Neuronal stem cell (in vitro differentiated cells): ENCODE measurements at regions not wholly inside any gene's neighbourhood (a gene's known extent, or its start where the extent isn't known, plus 50 kb on each side); places are given as distances from the start of the nearest gene placed in this dataset.

Source experiments
- DNase-seq: peaks from one replicate; pipeline ENCODE4 v3.0.0-alpha.2; 2013; ENCODE audit warnings: low spot score
- H2AFZ ChIP-seq: one replicate; pipeline ENCODE4 v1.6.1; 2013; ENCODE audit warnings: mild to moderate bottlenecking, low read length, inconsistent platforms
- H2AK5ac ChIP-seq: 2 replicates; pipeline ENCODE4 v1.6.1; 2013; ENCODE audit warnings: low read depth, mild to moderate bottlenecking, inconsistent platforms, low read length, moderate library complexity, mixed read lengths
- H2BK120ac ChIP-seq: 2 replicates; pipeline ENCODE4 v1.6.1; 2013; ENCODE audit warnings: low read depth, mild to moderate bottlenecking, inconsistent platforms, low read length, moderate library complexity, mixed read lengths
- H2BK12ac ChIP-seq: one replicate; pipeline ENCODE4 v1.6.1; 2013; ENCODE audit warnings: low read length, inconsistent platforms
- H2BK15ac ChIP-seq: 2 replicates; pipeline ENCODE4 v1.6.1; 2013; ENCODE audit warnings: mild to moderate bottlenecking, low read length, inconsistent platforms, mixed read lengths
- H2BK5ac ChIP-seq: one replicate; pipeline ENCODE4 v1.6.1; 2013; ENCODE audit warnings: inconsistent platforms, mild to moderate bottlenecking, low read length, moderate library complexity
- H3K14ac ChIP-seq: one replicate; pipeline ENCODE4 v1.6.1; 2013; ENCODE audit warnings: low read length, inconsistent platforms
- H3K18ac ChIP-seq: 2 replicates; pipeline ENCODE4 v1.6.1; 2013; ENCODE audit warnings: low read length, inconsistent platforms
- H3K23ac ChIP-seq: 2 replicates; pipeline ENCODE4 v1.6.1; 2013; ENCODE audit warnings: low read depth, mild to moderate bottlenecking, mixed read lengths, low read length, inconsistent platforms; ENCODE audit not compliant: poor library complexity
- H3K27ac ChIP-seq: replicated peaks from 3 replicates; pipeline ENCODE4 v1.5.1; 2013; ENCODE audit warnings: low read length, inconsistent platforms
- H3K27me3 ChIP-seq, 3 experiments: 2 replicates each; pipeline ENCODE4 v1.6.1; 2013; ENCODE audit warnings: low read length in 3 of 3, mild to moderate bottlenecking in 2 of 3, inconsistent platforms in 1 of 3, low read depth in 1 of 3, mixed read lengths in 1 of 3, moderate library complexity in 1 of 3; ENCODE audit not compliant: control insufficient read depth in 3 of 3, insufficient read depth in 3 of 3
- H3K36me3 ChIP-seq, 2 donors: replicated peaks in 1 of 2; 2 replicates each; pipeline ENCODE4 v1.6.1; 2013; ENCODE audit warnings: low read length in 2 of 2; ENCODE audit not compliant: control insufficient read depth in 2 of 2, insufficient read depth in 2 of 2
- H3K4ac ChIP-seq: 2 replicates; pipeline ENCODE4 v1.6.1; 2013; ENCODE audit warnings: inconsistent platforms, mild to moderate bottlenecking, low read length, moderate library complexity
- H3K4me1 ChIP-seq, 2 donors: 1 replicate in 1 of 2; 2 replicates in 1 of 2; pipeline ENCODE4 v1.6.1; 2013; ENCODE audit warnings: low read length in 2 of 2, low read depth in 1 of 2; ENCODE audit not compliant: control insufficient read depth in 2 of 2, insufficient read depth in 1 of 2
- H3K4me2 ChIP-seq: one replicate; pipeline ENCODE4 v1.6.1; 2013; ENCODE audit warnings: mild to moderate bottlenecking, low read length, inconsistent platforms; ENCODE audit not compliant: insufficient read depth, poor library complexity, severe bottlenecking
- H3K4me3 ChIP-seq, 2 donors: 2 replicates each; pipeline ENCODE4 v1.5.1; 2013; ENCODE audit warnings: low read length in 2 of 2, mild to moderate bottlenecking in 2 of 2, inconsistent platforms in 1 of 2, moderate library complexity in 1 of 2
- H3K79me1 ChIP-seq: one replicate; pipeline ENCODE4 v1.6.1; 2013; ENCODE audit warnings: low read depth, mild to moderate bottlenecking, inconsistent platforms, low read length, moderate library complexity
- H3K9ac ChIP-seq: one replicate; pipeline ENCODE4 v1.6.1; 2013; ENCODE audit warnings: mild to moderate bottlenecking, low read depth, low read length, inconsistent platforms; ENCODE audit not compliant: poor library complexity
- H3K9me3 ChIP-seq, 2 donors: replicated peaks in 1 of 2; 2 replicates each; pipeline versions ENCODE3 to v1.6.1; 2013; ENCODE audit warnings: low read length in 2 of 2, mild to moderate bottlenecking in 2 of 2, inconsistent platforms in 1 of 2, low read depth in 1 of 2, mixed read lengths in 1 of 2, moderate library complexity in 1 of 2; ENCODE audit not compliant: control insufficient read depth in 2 of 2, insufficient read depth in 1 of 2
- H4K8ac ChIP-seq: one replicate; pipeline ENCODE4 v1.6.1; 2013; ENCODE audit warnings: low read depth, mild to moderate bottlenecking, inconsistent platforms, low read length, moderate library complexity
- H4K91ac ChIP-seq: one replicate; pipeline ENCODE4 v1.6.1; 2013; ENCODE audit warnings: low read length, low read depth, mild to moderate bottlenecking, inconsistent platforms; ENCODE audit not compliant: poor library complexity
- WGBS, 2 donors: extraction: QIAGEN DNeasy Blood & Tissue Kit; methylation state at CpG; one replicate each; pipeline ENCODE4 v1.1.7; 2013; ENCODE audit warnings: missing lambda C conversion rate in 2 of 2, mixed read lengths in 1 of 2; ENCODE audit not compliant: insufficient read length in 2 of 2, insufficient replicate concordance in 1 of 2; ENCODE audit errors: extremely low coverage in 2 of 2; 5-methylcytosine and 5-hydroxymethylcytosine counted together

DNA sequence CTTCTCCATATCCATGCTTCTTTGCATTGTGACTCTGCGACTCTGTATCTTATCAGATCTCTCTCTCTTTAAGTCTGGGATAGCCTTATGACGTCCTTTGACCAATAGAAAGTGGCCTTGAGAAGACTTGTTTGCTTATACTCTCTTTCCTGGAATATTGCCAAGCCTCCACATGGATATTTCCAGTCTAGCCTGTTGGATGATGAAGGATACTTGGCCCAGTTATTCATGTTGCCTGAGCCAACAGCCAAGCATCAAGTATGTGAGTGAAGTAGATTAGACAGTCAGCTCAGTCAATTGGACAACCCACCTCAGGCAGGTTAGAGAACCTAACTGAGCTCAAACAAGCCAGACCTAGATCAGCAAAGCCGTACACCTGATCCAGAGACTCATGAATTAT, 864.2 kb upstream of the MGAT4C start:
- H4K8ac ChIP-seq, result no peak overlapping the region
- H3K36me3 ChIP-seq, result no peaks in the 10 kb centered on the region
- no peak overlapping the region for H2AFZ ChIP-seq
- H3K27me3 ChIP-seq, result no peaks in the 10 kb centered on the region
- H3K4me3 ChIP-seq, result no peak overlapping the region
- no peak overlapping the region for H3K27ac ChIP-seq
- no CpG with 5 or more reads among the region's 3 CpGs for WGBS, 2 donors
- no peak overlapping the region for H2BK15ac ChIP-seq
- no peak overlapping the region for H3K4me2 ChIP-seq
- no peaks in the 10 kb centered on the region for H3K4me1 ChIP-seq
- H2BK12ac ChIP-seq, result no peak overlapping the region
- no peak overlapping the region for H2AK5ac ChIP-seq
- H4K91ac ChIP-seq, result no peak overlapping the region
- H3K23ac ChIP-seq, result no peak overlapping the region
- no peaks in the 10 kb centered on the region for H3K9me3 ChIP-seq
- no peak overlapping the region for H3K9ac ChIP-seq
- H2BK120ac ChIP-seq, result no peak overlapping the region
- no peak for DNase-seq
- no peak overlapping the region for H3K4ac ChIP-seq
- H2BK5ac ChIP-seq, result no peak overlapping the region
- H3K79me1 ChIP-seq, result no peaks in the 10 kb centered on the region
- H3K18ac ChIP-seq, result no peak overlapping the region
- H3K14ac ChIP-seq, result no peak overlapping the region

DNA sequence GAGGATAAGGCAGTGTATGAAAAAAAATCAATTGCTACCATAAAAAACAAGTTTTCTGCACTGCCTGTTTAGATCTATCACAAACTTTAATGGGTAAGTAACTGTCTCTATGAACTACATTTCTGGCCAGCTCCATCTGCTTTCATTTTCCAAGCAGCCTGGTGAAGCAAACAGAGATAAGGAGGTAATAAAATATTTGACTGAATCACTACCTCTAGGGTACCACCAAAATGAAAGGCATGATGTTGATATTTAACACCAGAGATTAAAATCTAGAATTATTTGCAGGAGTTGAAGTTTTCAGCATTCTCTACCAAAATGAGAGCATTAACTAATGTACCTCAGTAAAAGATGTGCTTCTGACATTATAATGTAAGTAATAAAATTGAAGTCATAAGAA, 863.5 kb upstream of the MGAT4C start:
- Histone ChIP-seq H3K9me3 (no peaks in the 10 kb centered on the region), H3K9ac (no peak overlapping the region), H2BK5ac (no peak overlapping the region), H4K8ac (no peak overlapping the region), H3K27me3 (no peaks in the 10 kb centered on the region), H3K4ac (no peak overlapping the region), H3K27ac (no peak overlapping the region), H4K91ac (no peak overlapping the region), H3K36me3 (no peaks in the 10 kb centered on the region), H3K4me1 (no peaks in the 10 kb centered on the region), H2BK12ac (no peak overlapping the region), H2BK120ac (no peak overlapping the region), H2AFZ (no peak overlapping the region), H3K4me3 (no peak overlapping the region), H2AK5ac (no peak overlapping the region), H3K18ac (no peak overlapping the region), H3K4me2 (no peak overlapping the region), H3K14ac (no peak overlapping the region), H3K79me1 (no peaks in the 10 kb centered on the region), H3K23ac (no peak overlapping the region), H2BK15ac (no peak overlapping the region)
- no peak for DNase-seq

DNA sequence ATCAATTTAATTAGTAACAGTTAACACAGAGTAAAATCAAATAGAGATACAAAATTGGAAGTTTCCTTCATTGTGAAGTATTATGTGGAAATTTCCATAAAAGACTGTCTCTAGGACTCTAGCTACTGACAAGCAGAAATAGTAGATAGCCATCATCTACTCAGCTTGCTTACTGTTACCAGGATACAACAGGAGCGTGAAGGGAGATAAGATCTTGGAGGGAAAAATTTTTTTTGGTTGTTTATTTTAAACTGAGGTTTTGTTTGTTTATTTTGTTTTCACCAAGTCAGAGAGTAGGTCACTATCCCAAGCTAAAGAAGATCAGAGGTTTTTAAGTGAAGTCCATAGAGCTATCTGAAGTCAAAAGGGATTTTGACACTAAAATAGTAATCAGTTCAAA, 861.3 kb upstream of the MGAT4C start:
- Histone ChIP-seq H3K4ac (no peak overlapping the region), H2AFZ (no peak overlapping the region), H3K14ac (no peak overlapping the region), H2BK15ac (no peak overlapping the region), H3K4me1 (peaks cover 0 to 2% of the 10 kb centered on the region in 2 donors), H2AK5ac (no peak overlapping the region), H3K4me3 (no peak overlapping the region), H2BK5ac (no peak overlapping the region), H2BK12ac (no peak overlapping the region), H3K27ac (no peak overlapping the region), H3K9ac (no peak overlapping the region), H3K9me3 (no peaks in the 10 kb centered on the region), H3K27me3 (no peaks in the 10 kb centered on the region), H3K23ac (no peak overlapping the region), H3K36me3 (no peaks in the 10 kb centered on the region), H3K4me2 (no peak overlapping the region), H4K91ac (no peak overlapping the region), H3K79me1 (no peaks in the 10 kb centered on the region), H2BK120ac (no peak overlapping the region), H3K18ac (no peak overlapping the region), H4K8ac (no peak overlapping the region)
- no CpG with 5 or more reads among the region's 1 CpG for WGBS, 2 donors
- no peak for DNase-seq

DNA sequence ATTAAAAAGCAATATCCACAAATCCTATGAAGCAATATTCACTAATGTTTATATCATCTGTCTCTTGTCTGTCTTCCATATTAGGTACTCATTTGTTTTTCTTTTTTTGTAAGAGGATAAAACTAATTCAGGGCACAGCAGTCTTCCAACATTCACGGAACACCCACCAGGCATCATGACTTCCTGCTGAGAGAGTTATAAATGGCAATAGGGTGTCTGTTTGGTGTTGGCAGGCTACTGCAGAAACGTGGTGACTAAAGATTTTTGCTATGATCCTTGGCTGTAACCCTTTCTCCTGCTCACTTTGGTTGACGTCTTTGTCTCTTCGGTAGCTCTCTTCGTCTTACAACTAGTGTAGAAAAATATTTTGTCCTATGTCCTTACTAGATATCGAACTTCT, 860.6 kb upstream of the MGAT4C start:
- no peaks in the 10 kb centered on the region for H3K79me1 ChIP-seq
- WGBS, 2 donors, result no CpG with 5 or more reads among the region's 6 CpGs
- peaks cover 0 to 2% of the 10 kb centered on the region in 2 donors for H3K4me1 ChIP-seq
- H3K4me2 ChIP-seq, result no peak overlapping the region
- no peak overlapping the region for H2BK12ac ChIP-seq
- H3K23ac ChIP-seq, result no peak overlapping the region
- no peak overlapping the region for H3K27ac ChIP-seq
- H2AFZ ChIP-seq, result peak overlapping the region; percentile 6
- no peak overlapping the region for H4K91ac ChIP-seq
- H3K4me3 ChIP-seq, result no peak overlapping the region
- H2AK5ac ChIP-seq, result no peak overlapping the region
- no peak overlapping the region for H2BK15ac ChIP-seq
- H3K27me3 ChIP-seq, result no peaks in the 10 kb centered on the region
- no peak overlapping the region for H2BK5ac ChIP-seq
- H3K14ac ChIP-seq, result no peak overlapping the region
- H2BK120ac ChIP-seq, result no peak overlapping the region
- no peak for DNase-seq
- H4K8ac ChIP-seq, result no peak overlapping the region
- no peak overlapping the region for H3K4ac ChIP-seq
- H3K9me3 ChIP-seq, result no peaks in the 10 kb centered on the region
- no peaks in the 10 kb centered on the region for H3K36me3 ChIP-seq
- no peak overlapping the region for H3K18ac ChIP-seq
- H3K9ac ChIP-seq, result no peak overlapping the region
